Activated T-cell treated with anti-CD3 and anti-CD28 coated beads, Interleukin-2, amount 50 U/mL, for 72 hours (primary cell): ENCODE measurements at regions not wholly inside any gene's neighbourhood (a gene's known extent, or its start where the extent isn't known, plus 50 kb on each side); places are given as distances from the start of the nearest gene placed in this dataset.

Experiments
- ATAC-seq, 2 donors: fragments of 150-1000 bp; cut with Tn5 transposase; replicated peaks in 1 of 2; 2 replicates each; pipeline ENCODE4 v1.10.0; 2021; ENCODE audit warnings: moderate library complexity in 2 of 2, mild to moderate bottlenecking in 1 of 2
- DNase-seq, 2 donors: peaks; one replicate each; pipeline ENCODE4 v3.0.0; 2021 to 2022; ENCODE audit warnings: mixed read lengths in 1 of 2
- H3K27ac Mint-ChIP-seq: one replicate; pipeline ENCODE4 v1.8.0; 2022; ENCODE audit warnings: mild to moderate bottlenecking, moderate library complexity, mixed read lengths
- H3K27me3 Mint-ChIP-seq: one replicate; pipeline ENCODE4 v1.8.0; 2022; ENCODE audit warnings: low read depth, mixed read lengths
- H3K36me3 Mint-ChIP-seq, 2 donors: one replicate each; pipeline ENCODE4 v1.8.0; 2022; ENCODE audit warnings: mixed read lengths in 2 of 2, mild to moderate bottlenecking in 1 of 2; ENCODE audit not compliant: insufficient read depth in 2 of 2
- H3K4me1 Mint-ChIP-seq: one replicate; pipeline ENCODE4 v1.8.0; 2022; ENCODE audit warnings: low read depth, mixed read lengths
- H3K4me3 Mint-ChIP-seq, 2 donors: one replicate each; pipeline ENCODE4 v1.8.0; 2022; ENCODE audit warnings: mild to moderate bottlenecking in 2 of 2, mixed read lengths in 2 of 2, moderate library complexity in 2 of 2
- H3K9me3 Mint-ChIP-seq, 2 donors: one replicate each; pipeline ENCODE4 v1.8.0; 2022; ENCODE audit warnings: mixed read lengths in 2 of 2

- ATAC-seq (peak; percentile 71 to 76), DNase-seq (peak; percentile 69 to 70)
- Mint-ChIP-seq H3K36me3 (peaks cover 2 to 7% of the 10 kb centered on the region in 2 donors), H3K27ac (peak overlapping the region; percentile 98), H3K4me1 (peaks cover 64% of the 10 kb centered on the region), H3K9me3 (no peaks in the 10 kb centered on the region), H3K27me3 (no peaks in the 10 kb centered on the region), H3K4me3 (peak overlapping the region; percentile 92 to 95)
These were observed 64.8 kb upstream of the PTGR2 start for GRCh38 chr14:73786636-73787485.

DNA sequence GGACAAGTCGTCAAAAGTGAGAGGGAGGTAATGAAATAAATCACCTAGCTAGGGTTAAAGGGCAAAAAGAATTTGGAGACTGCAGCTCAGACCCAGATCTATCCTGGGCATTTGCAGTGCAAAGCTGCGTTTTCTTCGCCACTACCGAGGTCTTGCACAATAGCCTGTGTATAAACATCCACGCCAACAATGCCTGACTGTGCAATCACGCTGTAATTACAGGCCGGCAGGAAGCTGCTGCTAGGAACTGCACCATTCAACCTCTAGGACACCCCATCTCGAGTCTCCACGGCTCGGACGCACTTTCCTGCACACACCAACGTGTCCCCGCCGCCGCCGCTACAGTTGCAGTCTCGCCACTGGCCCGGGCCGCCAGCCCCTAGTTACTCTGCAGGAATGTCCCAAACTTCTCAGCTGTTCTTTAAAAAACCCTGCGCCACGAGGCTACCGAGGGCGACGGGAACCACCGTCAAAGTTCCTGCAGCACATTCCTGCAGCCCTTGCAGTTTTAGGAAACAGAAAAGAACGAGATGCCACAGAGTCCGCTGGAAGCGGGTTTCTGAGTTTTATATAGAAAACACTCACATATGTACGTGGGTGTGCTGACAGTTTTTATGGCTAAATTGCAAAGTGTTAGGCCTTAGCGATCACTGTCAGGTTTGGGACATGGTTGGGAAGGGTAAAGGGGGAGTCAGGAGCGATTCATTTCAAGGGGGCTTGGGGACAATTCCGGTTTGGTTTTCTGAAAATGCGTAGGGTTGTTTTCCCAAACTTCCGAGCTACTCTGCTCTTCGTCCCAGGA lies 65.6 kb upstream of the PTGR2 start:
- Mint-ChIP-seq H3K4me1 (peaks cover 64% of the 10 kb centered on the region), H3K4me3 (peak overlapping the region; percentile 92 to 95), H3K27me3 (no peaks in the 10 kb centered on the region), H3K27ac (peak overlapping the region; percentile 93), H3K36me3 (peaks cover 2 to 7% of the 10 kb centered on the region in 2 donors), H3K9me3 (no peaks in the 10 kb centered on the region)
- ATAC-seq, result peak; percentile 61 to 68
- peak; percentile 73 to 76 for DNase-seq

- no peak for DNase-seq
- H3K4me1 Mint-ChIP-seq, result peaks cover 63% of the 10 kb centered on the region
These were observed 66.2 kb upstream of the PTGR2 start for GRCh38 chr14:73785336-73785833.

DNA sequence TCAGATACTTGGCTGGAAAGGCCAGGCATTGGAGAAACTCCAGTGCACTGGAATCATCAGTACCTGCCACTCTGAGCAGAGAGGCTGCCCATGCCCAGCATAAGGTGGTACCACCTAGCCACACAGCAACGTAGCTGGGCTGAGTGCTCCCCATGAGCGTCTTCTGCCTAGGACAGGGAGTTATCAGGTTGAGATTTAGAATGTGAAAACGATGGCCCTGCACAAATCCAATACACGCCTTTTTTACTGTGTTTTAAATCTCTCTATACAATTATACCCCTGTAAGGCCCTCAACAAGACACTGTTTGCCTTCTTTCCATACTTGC lies 66.7 kb upstream of the PTGR2 start:
- DNase-seq (no peak), ATAC-seq (no peak)
- no peaks in the 10 kb centered on the region for H3K9me3 Mint-ChIP-seq
- no peaks in the 10 kb centered on the region for H3K27me3 Mint-ChIP-seq
- peaks cover 2 to 7% of the 10 kb centered on the region in 2 donors for H3K36me3 Mint-ChIP-seq
- H3K4me3 Mint-ChIP-seq, result peak overlapping the region; percentile 92 to 95
- H3K27ac Mint-ChIP-seq, result peak overlapping the region; percentile 93
- peaks cover 60% of the 10 kb centered on the region for H3K4me1 Mint-ChIP-seq

More at GRCh38 chr14:73785336-73785833, 66.2 kb upstream of the PTGR2 start:
- peak overlapping the region; percentile 92 to 95 for H3K4me3 Mint-ChIP-seq
- ATAC-seq, result no peak
- H3K27ac Mint-ChIP-seq, result peak overlapping the region; percentile 93
- H3K36me3 Mint-ChIP-seq, result peaks cover 2 to 7% of the 10 kb centered on the region in 2 donors
- no peaks in the 10 kb centered on the region for H3K9me3 Mint-ChIP-seq
- H3K27me3 Mint-ChIP-seq, result no peaks in the 10 kb centered on the region

DNA sequence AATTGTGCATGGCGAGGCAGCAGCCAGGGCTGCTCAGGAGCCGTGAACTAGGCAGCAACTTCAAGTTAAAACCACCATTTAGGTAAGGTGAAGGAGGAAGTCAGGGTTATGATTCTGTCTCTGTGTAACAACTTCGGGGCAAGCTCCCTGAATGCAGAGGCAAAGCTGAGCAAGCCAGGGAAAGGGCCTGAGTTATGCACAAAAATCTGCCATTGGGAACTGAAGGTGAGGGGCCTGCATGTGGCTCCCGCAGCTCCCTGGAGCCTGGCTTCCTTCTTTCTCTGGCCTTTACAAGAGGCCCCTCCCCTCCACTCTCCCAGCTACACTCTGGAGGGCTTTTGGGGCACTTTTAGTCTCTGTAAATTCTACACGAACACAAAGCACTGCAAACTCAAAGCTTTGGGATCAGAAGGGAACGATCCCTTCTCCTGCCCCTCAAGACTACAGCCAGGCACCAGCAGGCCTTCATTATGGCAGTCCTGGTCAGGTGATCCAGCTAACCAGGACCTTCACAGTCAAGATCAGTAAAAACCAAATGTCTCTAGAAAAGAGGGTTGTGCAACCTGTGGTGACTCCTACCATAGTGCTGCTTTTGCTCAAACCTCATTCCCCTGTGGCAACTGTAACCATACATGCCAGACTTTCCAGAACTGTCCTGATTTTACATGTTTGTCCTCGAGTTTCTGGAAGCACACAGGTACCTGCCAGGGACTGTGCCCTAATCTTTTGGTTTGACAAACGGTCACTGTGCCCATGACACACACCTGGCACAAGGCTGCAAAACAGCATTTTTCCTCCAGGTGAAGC lies 67.2 kb upstream of the PTGR2 start:
- H3K36me3 Mint-ChIP-seq, result peaks cover 2 to 7% of the 10 kb centered on the region in 2 donors
- DNase-seq (no peak), ATAC-seq (peak; percentile 11 to 25)
- H3K27ac Mint-ChIP-seq, result peak overlapping the region; percentile 97
- H3K4me1 Mint-ChIP-seq, result peaks cover 54% of the 10 kb centered on the region
- H3K4me3 Mint-ChIP-seq, result peak overlapping the region; percentile 92 to 95
- no peaks in the 10 kb centered on the region for H3K9me3 Mint-ChIP-seq
- H3K27me3 Mint-ChIP-seq, result no peaks in the 10 kb centered on the region

GRCh38 chr14:73783107-73783727 lies 68.4 kb upstream of the PTGR2 start:
- Mint-ChIP-seq H3K9me3 (no peaks in the 10 kb centered on the region), H3K4me3 (peak overlapping the region; percentile 92 to 95), H3K27me3 (no peaks in the 10 kb centered on the region), H3K36me3 (peaks cover 2 to 7% of the 10 kb centered on the region in 2 donors), H3K4me1 (peaks cover 51% of the 10 kb centered on the region), H3K27ac (peak overlapping the region; percentile 97)
- ATAC-seq (no peak), DNase-seq (no peak)

GRCh38 chr14:73782623-73783022 lies 68.4 kb upstream of the PNMA1 start:
- Mint-ChIP-seq H3K4me1 (peaks cover 51% of the 10 kb centered on the region), H3K27ac (peak overlapping the region; percentile 97), H3K4me3 (peak overlapping the region; percentile 92 to 95), H3K27me3 (no peaks in the 10 kb centered on the region), H3K9me3 (no peaks in the 10 kb centered on the region), H3K36me3 (peaks cover 2 to 6% of the 10 kb centered on the region in 2 donors)
- no peak for ATAC-seq
- DNase-seq, result no peak

GRCh38 chr14:73780896-73781295 lies 66.7 kb upstream of the PNMA1 start:
- Mint-ChIP-seq H3K27ac (peak overlapping the region; percentile 52), H3K36me3 (peaks cover under 1 to 2% of the 10 kb centered on the region in 2 donors), H3K9me3 (no peaks in the 10 kb centered on the region), H3K4me3 (no peak overlapping the region), H3K27me3 (no peaks in the 10 kb centered on the region), H3K4me1 (peaks cover 64% of the 10 kb centered on the region)
- DNase-seq, result no peak
- ATAC-seq, result no peak

DNA sequence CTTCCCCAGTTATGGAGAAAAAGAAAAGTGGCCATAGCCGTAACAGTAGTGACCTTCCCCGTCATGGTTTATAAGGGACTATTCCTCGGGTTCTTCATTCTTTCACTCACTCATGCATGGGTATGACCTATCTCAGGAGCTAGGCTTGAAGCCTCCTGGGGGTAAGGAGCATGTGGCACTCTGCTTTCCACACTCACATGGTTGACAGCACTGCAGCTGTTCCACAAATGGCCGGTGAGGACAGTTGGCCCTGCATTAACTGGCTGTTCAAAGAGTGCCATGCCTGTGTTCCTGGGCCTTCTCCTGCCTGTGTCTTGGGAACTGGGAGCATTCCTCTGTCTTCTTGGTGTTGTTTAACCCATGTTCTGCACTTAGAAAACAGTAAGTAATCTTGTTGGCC lies 66.2 kb upstream of the PNMA1 start:
- H3K4me3 Mint-ChIP-seq, result no peak overlapping the region
- H3K27ac Mint-ChIP-seq, result no peak overlapping the region
- DNase-seq (no peak), ATAC-seq (no peak)
- H3K4me1 Mint-ChIP-seq, result peaks cover 64% of the 10 kb centered on the region
- H3K9me3 Mint-ChIP-seq, result no peaks in the 10 kb centered on the region
- H3K36me3 Mint-ChIP-seq, result peaks cover 0 to 2% of the 10 kb centered on the region in 2 donors
- H3K27me3 Mint-ChIP-seq, result no peaks in the 10 kb centered on the region

DNA sequence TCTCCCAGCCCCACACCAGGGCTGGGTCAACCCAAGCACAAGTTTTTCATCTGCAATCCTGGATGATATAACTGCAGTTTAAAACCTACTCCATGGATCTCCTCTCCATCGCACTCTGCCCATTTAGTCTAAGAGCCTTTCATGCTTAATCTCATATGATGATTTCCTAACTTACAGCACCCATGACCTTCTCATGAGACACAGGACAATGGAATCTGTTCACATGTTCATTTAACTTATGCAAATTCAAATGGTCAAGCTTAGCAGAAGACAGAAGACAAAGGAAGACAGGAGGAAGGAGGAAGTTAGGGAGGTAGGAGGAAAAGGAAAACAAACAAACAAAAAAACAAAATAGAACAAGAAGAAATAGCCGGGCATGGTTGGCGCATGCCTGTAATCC lies 64.6 kb upstream of the PNMA1 start:
- no peak overlapping the region for H3K4me3 Mint-ChIP-seq
- no peak overlapping the region for H3K27ac Mint-ChIP-seq

GRCh38 chr14:73777420-73777819 lies 63.2 kb upstream of the PNMA1 start:
- Mint-ChIP-seq H3K4me3 (no peak overlapping the region), H3K9me3 (no peaks in the 10 kb centered on the region), H3K27me3 (no peaks in the 10 kb centered on the region), H3K4me1 (peaks cover 64% of the 10 kb centered on the region), H3K36me3 (no peaks in the 10 kb centered on the region), H3K27ac (peak overlapping the region; percentile 9)
- ATAC-seq (peak; percentile 55 to 56), DNase-seq (no peak)

More for the DNA sequence above, 64.6 kb upstream of the PNMA1 start:
- Mint-ChIP-seq H3K36me3 (peaks cover 0 to 2% of the 10 kb centered on the region in 2 donors), H3K4me1 (peaks cover 64% of the 10 kb centered on the region), H3K27me3 (no peaks in the 10 kb centered on the region), H3K9me3 (no peaks in the 10 kb centered on the region)
- DNase-seq, result no peak
- no peak for ATAC-seq

DNA sequence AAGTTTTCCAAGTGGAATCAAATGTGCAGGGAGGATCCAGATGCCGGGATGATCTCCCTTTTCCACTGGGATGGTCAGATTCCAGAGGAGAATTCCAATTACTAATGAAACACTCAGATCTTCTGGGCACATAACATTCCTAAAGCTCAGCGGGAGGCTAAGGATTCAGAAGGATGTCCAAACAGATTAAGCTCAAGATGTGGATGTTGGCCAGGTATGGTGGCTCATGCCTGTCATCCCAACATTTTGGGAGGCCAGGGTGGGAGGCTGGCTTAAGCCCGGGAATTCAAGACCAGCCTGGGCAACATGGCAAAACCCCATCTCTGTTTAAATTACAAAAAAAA lies 62.0 kb upstream of the PNMA1 start:
- H3K4me3 Mint-ChIP-seq, result no peak overlapping the region
- ATAC-seq (no peak), DNase-seq (no peak)
- no peak overlapping the region for H3K27ac Mint-ChIP-seq
- H3K36me3 Mint-ChIP-seq, result no peaks in the 10 kb centered on the region
- no peaks in the 10 kb centered on the region for H3K9me3 Mint-ChIP-seq
- no peaks in the 10 kb centered on the region for H3K27me3 Mint-ChIP-seq
- peaks cover 76% of the 10 kb centered on the region for H3K4me1 Mint-ChIP-seq
